Sciatic nerve (tissue), 2 donors: ENCODE measurements at regions not wholly inside any gene's neighbourhood (a gene's known extent, or its start where the extent isn't known, plus 50 kb on each side); places are given as distances from the start of the nearest gene placed in this dataset.

ENCODE experiments used
- ATAC-seq: fragments of 200-7000 bp; cut with Tn5 transposase; one replicate; pipeline ENCODE4 v1.9.1; 2020; ENCODE audit warnings: mild to moderate bottlenecking, moderate library complexity
- DNase-seq: peaks from one replicate; pipeline ENCODE4 v3.0.0-alpha.2; 2020; ENCODE audit warnings: low spot score
- intact Hi-C: fragments of 100-400 bp; cut with DNase I; formaldehyde crosslinking; loops from one replicate; pipeline ENCODE4 v1.14.2; 2022
- donor health status: DM: no; HTN: no; CAD: no.
- donor health status: DM: no; HTN: no; CAD: no.

DNA sequence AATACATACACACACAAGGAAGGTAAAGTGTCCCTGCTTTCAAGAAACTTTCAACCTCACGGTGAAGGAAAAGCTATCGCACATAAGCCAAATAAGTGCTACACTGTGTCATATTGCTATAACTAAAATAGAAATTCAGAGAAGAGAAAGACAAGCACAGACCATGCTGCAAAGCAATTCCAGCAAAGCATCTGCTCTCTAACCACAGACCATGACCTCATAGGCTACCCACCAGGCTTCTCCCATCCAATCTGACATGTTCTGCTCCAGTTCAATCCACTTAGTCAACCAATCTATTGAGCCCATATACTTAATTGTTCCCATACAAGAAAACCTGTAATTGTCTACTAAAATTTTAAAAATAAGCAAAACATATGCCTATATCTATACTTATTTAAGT is 211.3 kb downstream of the BARHL2 start:
- ATAC-seq (no peak), DNase-seq (no peak)
- intact Hi-C loops: no loop called here

DNA sequence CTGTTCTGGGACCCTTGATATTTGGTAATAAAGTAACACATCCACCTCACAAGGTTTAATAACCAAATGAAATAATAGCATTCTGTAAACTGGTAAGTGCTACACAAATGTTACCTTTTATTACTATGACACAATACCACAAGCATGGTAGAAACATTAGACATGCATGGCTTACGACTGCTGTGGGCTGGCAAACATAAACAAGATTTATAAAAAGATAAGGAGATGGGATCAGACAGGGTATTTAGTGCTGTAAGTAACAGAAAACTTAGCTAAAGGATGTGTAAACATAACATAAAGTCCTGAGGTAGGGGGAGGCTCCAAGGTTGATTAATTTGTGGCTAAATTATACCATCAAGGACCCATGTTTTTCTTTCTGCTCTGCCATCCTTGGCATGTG is 212.6 kb downstream of the BARHL2 start:
- intact Hi-C loops: no loop called here
- ATAC-seq: no peak
- DNase-seq: no peak

DNA sequence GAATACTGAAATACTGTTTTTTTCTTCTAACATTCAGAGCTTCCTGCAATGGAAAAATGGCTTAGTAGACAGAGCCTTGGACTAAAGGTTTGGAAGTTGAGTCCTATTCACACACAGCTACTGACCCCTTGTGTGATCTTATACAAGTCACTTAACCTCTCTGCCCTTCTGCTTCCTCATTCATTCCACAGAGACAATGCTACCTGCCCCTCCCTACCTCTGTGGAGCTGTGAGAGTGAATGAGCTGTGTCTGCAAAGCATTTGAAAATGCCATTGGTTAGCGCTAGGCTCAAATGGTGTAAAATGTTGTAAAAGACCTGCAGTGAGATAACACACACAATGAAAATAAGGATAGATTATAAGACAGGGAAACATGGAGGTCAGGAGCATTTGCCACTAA is 214.4 kb downstream of the BARHL2 start:
- ATAC-seq (no peak), DNase-seq (no peak)
- intact Hi-C loops: no loop called here

DNA sequence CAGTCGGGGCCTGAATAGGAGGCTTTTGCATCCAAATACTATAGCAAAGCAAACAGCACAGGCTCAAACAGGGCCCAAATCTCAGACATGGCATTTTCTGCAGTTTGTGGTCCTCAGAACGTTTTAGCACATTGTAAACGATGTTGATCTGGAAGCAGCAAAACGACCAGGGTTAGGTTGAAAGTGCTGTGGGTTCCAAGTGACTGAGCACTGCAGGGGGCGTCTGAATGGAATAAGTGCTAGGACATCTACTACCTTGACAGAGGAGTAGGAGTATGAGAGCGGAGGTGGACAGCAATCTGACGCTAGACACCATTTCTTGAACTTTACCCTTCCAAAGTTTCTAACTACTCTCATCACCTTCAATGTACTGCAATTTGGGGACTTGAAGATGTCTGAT is 214.9 kb downstream of the BARHL2 start:
- DNase-seq (no peak), ATAC-seq (no peak)
- intact Hi-C loops: no loop called here

DNA sequence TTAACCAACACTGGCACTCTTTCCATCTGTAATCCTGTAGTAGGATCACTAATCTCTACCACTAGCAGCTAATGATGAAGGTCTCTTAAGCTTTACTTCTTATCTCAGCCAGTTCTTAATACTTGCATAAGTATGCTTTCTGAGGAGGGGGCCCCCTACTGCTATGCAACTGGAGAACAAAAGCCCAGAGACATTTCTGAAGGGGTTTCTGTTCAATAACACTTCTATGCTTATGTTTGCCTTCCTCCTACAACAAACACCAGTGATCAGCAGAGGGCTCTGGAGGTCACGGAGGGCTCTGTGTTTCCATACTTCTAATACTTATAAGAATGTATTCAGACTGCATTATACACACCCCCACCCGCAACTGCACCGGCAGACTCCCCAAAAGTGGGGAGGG is 215.8 kb downstream of the BARHL2 start:
- ATAC-seq: no peak
- no peak for DNase-seq
- intact Hi-C loops: no loop called here

DNA sequence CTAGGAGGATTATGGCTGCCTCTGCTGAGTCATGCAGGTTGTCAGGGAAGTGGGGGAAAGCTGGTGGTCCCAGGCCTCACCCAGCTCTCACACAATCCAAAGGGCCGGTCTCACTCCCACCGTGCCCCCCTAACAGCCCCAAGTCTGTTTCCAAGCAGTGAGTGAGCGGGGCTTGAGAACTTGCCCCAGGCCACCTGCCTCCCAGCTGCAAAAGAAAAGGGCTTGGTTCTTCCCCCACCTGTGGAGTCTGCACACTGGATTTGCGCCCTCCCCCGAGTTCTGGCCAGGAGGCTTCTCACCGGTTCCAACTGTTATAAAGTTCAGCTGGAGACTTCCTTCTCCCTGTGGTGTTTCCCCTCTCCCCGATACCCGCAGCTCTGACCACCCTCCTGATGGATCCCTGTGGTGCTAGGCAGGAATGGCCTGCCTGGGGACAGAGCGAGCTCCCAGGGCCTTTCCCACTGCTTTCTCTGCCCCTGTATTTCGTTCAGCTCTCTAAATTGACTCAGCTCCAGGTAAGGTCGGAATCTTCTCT is 222.3 kb downstream of the BARHL2 start:
- intact Hi-C loops: no loop called here
- DNase-seq: no peak
- no peak for ATAC-seq

DNA sequence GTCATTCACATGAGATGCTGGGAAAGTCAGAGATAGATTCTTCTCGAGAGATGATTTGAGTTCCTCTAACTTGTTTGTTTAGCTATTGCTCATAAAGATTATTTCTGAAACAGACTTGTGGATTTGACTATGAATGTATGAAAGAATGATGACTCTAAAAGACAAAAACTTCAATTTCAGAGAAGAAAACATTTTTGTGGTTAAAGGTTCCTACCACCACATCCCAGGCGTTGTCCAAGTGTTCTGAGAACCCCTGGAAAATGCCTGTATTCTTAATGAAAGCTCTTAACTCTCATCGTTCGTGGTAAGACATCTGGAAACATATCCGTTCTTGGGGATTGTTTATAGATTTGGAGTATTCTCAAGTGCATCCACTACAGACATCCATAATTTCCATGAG is 228.7 kb downstream of the BARHL2 start:
- ATAC-seq (no peak), DNase-seq (no peak)
- intact Hi-C loops: no loop called here

DNA sequence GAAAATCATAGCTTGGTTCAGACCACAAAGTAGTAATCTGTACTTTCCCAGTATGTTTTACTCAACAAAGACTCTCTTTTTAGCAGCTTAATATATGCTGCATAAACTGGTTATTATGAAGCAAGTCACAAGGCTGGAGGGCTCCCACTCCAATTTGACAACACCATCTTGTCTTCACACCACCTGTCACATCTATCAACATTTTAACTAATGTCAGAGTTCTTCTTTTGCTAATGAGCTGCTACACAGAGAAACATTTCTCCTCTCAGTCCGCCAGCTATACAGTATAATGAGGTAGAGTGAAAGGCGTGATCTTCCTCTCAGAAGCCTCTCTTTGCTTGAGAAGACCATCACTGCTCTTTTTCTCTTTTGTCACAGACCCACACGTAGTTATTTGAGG is 230.1 kb downstream of the BARHL2 start:
- no peak for ATAC-seq
- no peak for DNase-seq
- intact Hi-C loops: no loop called here

DNA sequence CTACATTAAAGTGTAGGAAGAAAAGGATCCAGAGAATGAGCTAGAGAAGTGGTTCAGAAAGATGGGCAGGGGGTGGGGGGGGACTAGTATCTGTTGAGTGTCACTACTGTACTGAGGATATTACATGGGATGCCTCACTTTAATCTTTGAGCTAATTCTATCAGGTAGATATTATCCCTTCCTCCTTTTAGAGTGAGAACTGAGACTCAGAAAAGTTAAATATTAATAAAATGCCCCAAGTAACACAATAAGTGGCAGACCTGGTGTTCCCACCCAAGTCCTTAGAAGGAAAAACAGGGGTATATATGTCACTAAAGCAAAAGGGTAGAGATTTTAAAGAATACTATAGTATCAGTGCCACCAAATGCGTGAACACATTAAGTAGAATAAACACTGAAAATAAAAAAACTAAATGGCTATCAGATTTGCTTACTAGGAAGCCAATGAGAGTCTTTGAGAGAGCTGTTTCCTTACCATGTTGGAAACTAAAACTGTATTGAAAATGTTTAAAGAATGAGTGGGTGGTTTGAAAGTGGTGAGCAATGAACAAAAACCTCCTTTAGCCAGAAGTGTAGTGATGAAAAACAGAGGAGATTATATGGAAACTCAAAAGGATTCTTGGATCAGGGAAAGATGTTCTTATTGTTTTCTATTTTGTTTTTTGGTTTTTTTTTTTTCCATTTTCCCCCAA is 230.8 kb downstream of the BARHL2 start:
- ATAC-seq (no peak), DNase-seq (no peak)
- intact Hi-C loops: no loop called here

DNA sequence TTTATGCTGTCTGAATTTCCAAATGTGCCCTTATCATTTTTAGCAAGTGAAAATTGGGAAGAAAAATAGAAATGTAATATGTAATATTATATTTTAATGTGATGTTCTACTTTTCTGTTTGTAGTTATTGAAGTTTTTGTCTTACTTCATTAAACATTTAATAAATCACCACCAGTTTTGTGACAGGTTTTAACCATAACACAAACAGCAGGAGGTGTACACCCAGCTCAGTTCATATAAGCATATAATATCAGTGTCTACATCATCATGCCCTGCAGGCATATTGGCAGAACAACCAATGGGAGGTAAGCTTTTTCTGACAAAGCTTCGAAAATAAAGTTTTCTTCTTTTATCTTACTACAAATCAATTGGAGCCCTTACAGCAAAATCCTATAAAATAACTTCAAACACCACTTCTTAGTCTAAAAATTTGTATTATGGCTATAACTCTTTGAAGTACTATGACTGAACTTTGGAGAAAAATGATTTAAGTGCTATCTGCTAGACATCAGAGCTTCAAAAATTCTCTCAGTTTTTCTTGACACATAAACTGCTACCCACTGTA is 236.7 kb downstream of the BARHL2 start:
- ATAC-seq (no peak), DNase-seq (no peak)
- intact Hi-C loops: no loop called here

DNA sequence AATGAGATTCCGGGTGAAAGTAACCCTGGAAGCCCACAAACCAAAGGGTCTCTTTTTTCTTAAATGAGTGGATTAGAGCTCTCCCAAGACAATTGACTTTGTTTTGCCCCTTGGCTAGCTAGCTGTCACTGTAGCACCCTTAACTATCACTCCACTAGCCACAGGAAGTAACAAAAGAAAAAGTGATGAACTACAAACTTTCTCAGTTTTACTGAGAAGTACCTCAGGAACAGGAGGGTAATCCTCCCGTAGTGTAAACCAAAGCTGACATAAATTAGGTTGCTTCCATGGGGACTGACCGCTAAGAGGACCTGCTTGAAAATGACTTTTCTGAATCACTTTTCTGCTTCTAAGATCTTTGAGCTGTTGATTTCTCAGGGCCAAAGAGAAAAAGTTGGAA is 240.1 kb downstream of the BARHL2 start:
- intact Hi-C loops: no loop called here
- no peak for ATAC-seq
- no peak for DNase-seq

DNA sequence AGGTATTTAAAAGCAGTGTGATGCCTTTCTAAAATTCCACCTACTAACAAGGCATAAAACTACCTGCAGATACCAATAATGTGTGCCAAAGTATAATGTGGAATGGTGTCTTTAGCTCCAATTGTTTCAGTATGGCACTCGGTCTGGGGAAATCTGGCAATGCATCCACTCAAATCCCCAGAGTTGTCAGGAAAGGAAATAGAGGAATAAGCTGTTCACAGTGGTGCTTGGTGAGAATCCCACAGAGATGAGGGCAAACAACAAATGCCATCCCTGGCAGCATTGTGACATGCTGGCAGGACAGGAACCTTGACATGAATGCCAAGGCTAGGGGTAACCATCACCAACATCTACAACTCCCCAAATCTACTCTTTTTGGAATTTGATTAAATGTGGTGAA is 240.7 kb downstream of the BARHL2 start:
- no peak for DNase-seq
- no peak for ATAC-seq
- intact Hi-C loops: no loop called here

DNA sequence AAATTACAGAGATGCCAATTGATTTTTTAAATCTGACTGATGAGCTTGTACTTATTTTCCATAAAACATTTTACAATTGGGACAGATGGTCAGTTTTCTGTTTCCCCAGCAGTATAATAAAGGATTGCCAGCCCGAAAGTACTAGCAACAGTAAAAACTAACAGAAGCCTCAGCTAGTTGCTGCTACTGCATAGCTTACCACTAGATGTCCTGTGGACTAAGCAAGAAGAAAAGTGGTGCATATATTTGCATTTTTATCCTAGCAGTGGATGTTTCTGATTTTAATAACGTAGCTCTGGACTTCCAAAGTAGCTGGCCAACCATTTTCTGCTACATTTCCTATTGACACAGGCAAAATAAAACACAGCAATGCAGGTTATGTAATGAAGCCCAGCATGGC is 241.5 kb downstream of the BARHL2 start:
- ATAC-seq: no peak
- intact Hi-C loops: no loop called here
- DNase-seq: no peak

DNA sequence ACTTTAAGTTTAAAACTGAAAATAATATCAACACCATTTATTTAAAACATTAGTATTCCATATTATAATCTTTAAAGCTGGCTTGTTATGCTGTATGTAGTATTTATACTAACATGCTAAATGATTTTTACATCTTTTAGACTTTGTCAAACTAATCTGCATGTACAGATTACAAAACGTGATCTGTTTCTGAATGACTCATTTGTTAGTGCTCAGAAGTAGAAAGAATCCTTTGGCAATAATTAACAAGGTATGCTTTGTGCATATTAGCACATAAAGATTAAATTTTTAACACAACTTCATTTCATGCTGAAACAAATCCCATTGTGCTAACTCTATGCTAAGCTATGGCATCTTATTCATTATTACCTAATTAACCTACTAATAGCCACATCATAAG is 242.4 kb downstream of the BARHL2 start:
- intact Hi-C loops: no loop called here
- ATAC-seq: no peak
- no peak for DNase-seq

DNA sequence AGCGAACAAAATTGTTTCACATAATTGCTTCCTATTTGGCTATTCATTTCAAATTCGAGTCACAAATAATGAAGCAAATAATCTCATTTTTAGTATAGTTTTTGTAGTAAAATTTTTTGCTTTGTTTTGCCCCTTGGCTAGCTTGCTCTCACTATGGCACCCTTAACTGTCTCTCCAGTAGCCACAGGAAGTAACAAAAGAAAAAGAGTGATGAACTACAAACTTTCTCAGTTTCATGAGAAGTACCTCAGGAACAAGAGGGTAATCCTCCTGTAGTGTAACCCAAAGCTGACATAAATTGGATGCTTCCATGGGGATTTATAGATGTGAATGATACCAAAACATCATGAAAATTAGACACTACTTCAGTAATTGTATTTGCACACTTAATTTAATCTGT is 242.9 kb downstream of the BARHL2 start:
- ATAC-seq: no peak
- no peak for DNase-seq
- intact Hi-C loops: no loop called here

DNA sequence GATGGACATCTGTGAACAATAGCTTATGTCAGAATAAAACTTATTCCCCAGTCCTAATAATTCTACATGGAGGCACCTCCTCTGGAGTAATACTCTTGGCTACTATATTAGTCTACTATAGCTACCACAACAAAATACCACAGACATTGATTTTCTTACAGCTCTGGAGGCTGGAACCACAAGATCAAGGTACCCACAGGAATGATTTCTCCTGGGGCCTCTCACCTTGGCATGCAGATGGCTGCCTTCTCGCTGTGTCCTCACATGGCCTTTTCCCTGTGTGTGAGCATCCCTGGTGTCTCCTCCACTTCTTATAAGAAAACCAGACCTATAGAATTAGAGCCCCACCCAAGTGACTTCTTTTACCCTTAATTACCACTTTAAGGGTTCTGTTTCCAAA is 244.3 kb downstream of the BARHL2 start:
- ATAC-seq: no peak
- intact Hi-C loops: no loop called here
- DNase-seq: no peak

DNA sequence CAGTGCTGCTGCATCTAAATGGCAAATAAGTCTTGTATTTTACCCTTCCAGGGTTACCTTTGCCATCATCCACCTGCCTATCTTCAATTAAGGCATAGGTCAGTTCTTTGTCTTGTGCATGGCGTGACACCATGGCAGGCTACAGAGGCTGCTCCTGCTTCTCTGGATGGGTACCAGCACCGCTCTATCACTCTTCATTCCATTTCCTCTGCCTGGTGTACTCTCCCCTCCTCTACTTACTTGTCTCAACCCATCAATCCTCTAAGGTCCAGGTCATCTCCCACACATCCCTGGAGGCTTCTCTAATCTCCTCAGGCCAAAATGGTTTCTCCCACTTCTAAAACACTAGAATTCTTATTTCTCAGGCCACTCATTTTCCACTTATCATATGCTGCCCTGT is 257.5 kb downstream of the BARHL2 start:
- intact Hi-C loops: no loop called here

DNA sequence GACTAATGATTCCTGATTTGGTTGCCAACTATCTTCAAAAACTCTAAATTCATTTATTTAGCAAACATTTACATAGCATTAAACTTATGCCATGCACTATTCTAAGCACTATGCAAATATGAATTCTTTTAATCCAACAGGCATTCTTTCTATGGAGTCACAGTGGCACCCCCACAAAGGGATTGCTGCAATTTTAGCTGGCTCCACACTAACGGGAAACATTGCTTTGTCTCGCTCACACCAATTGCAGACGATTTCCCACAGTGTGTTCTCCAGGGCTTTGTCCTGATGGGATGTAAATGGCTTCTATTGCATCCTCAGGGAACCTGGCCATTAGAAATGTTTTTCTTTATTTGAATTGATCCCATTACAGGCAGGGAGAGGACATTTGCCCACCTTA is 259.1 kb downstream of the BARHL2 start:
- intact Hi-C loops: no loop called here
- DNase-seq (no peak), ATAC-seq (no peak)

More for the DNA sequence above, 257.5 kb downstream of the BARHL2 start:
- DNase-seq: no peak
- no peak for ATAC-seq

DNA sequence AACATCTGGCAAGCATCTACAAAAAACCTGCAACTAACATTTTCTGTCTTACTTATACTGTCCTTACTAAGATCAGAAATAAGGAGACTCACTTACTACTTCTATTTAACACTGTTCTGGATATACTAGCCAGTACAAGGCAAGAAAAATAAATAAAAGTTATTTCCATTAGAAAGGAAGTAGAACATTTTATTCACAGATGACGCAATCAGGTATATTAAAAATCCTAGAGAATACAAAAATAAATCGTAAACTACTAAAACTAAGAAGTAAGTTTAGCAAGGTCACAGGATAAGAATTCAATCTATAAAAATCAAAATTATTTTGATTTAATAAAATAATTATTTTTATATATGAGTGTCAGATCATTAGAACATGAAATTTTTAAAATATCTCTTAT is 264.6 kb downstream of the BARHL2 start:
- DNase-seq (no peak), ATAC-seq (no peak)
- intact Hi-C loops: no loop called here

DNA sequence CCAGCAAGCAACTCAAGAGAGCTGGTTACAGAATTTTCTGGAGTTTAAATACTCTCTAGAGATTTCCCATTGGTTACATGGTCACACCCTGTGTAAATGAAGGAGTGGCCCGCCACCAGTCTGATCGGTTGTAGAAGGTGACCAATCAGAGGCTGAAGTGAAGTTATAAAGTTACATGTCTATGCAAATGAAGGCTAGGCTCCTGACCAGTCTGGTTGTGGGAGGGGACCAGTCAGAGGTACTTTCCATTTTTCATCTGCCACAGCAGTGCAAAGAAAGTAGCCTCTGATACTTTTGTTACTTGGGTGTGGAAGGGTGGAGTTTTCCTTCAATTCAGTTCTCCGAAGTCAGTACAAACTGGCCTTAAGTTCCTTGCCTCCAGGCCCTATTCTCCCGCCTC is 273.7 kb downstream of the BARHL2 start:
- intact Hi-C loops: no loop called here
- ATAC-seq (no peak), DNase-seq (no peak)

DNA sequence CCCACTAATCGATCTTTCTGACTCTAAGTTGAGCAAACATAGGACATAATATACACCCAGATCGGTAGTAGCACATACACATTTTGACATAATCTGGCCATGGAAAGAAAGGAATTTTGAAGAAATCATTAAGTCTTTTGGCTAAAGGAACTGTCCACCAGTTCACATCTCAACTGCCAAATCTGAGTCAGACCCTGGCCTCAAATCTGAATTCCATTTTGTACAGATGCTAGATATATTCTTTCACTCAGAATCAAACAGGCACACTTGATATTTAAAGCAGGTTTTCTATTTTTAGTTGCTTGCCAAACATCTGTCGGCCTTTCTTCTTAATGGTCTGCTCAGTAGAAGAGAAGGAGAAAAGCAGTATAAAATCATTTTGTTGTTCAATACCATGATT is 281.8 kb downstream of the BARHL2 start:
- intact Hi-C loops: no loop called here

More for the DNA sequence above, 281.8 kb downstream of the BARHL2 start:
- no peak for ATAC-seq
- no peak for DNase-seq
